ENCODE measurements at regions not wholly inside any gene's neighbourhood (a gene's known extent, or its start where the extent isn't known, plus 50 kb on each side); places are given as distances from the start of the nearest gene placed in this dataset.

- no peaks in the 10 kb centered on the region for H3K9me3 ChIP-seq
- no peak overlapping the region for H3K27ac ChIP-seq
- DNase-seq = no peak
- intact Hi-C loops (cut with DNase I; ENCODE audit: low total_unique reads) = no loop called here
- no peak for TF ChIP-seq CTCF (IDR thresholded peaks at IDR 0.05)
- TF ChIP-seq POLR2A (IDR thresholded peaks at IDR 0.05) = no peak
- no peaks in the 10 kb centered on the region for H3K36me3 ChIP-seq (ENCODE audit: low read depth, missing control alignments)
- H3K27me3 ChIP-seq = no peaks in the 10 kb centered on the region
- H3K4me3 ChIP-seq = no peak overlapping the region
- no peaks in the 10 kb centered on the region for H3K4me1 ChIP-seq
Observed at GRCh38 chr3:26171006-26171405, 381.1 kb downstream of the OXSM start.

GRCh38 chr3:26191556-26191955 is 401.7 kb downstream of the OXSM start:
- no peak overlapping the region for H3K27ac ChIP-seq
- H3K27me3 ChIP-seq = no peaks in the 10 kb centered on the region
- intact Hi-C loops (cut with DNase I; ENCODE audit: low total_unique reads) = no loop called here
- no peaks in the 10 kb centered on the region for H3K36me3 ChIP-seq (ENCODE audit: low read depth, missing control alignments)
- no peak for TF ChIP-seq POLR2A (IDR thresholded peaks at IDR 0.05)
- TF ChIP-seq CTCF (IDR thresholded peaks at IDR 0.05) = no peak
- H3K9me3 ChIP-seq = no peaks in the 10 kb centered on the region
- WGBS, 2 donors = 87 to 90% methylated on average over 1 of the region's 1 CpG
- H3K4me3 ChIP-seq = no peak overlapping the region
- H3K4me1 ChIP-seq = no peaks in the 10 kb centered on the region
- no peak for DNase-seq

GRCh38 chr3:26193558-26193957 is 403.7 kb downstream of the OXSM start:
- no peak for DNase-seq
- TF ChIP-seq CTCF (IDR thresholded peaks at IDR 0.05) (no peak), POLR2A (IDR thresholded peaks at IDR 0.05) (no peak)
- no peaks in the 10 kb centered on the region for H3K4me1 ChIP-seq
- intact Hi-C loops (cut with DNase I; ENCODE audit: low total_unique reads) = no loop called here
- 49 to 62% methylated on average over 3 of the region's 3 CpGs for WGBS, 2 donors
- H3K27ac ChIP-seq = no peak overlapping the region
- H3K4me3 ChIP-seq = no peak overlapping the region
- no peaks in the 10 kb centered on the region for H3K36me3 ChIP-seq (ENCODE audit: low read depth, missing control alignments)
- no peaks in the 10 kb centered on the region for H3K9me3 ChIP-seq
- H3K27me3 ChIP-seq = no peaks in the 10 kb centered on the region

- Histone ChIP-seq H3K4me3 (no peak overlapping the region), H3K9me3 (no peaks in the 10 kb centered on the region), H3K27me3 (no peaks in the 10 kb centered on the region), H3K36me3 (ENCODE audit: low read depth, missing control alignments) (no peaks in the 10 kb centered on the region), H3K4me1 (no peaks in the 10 kb centered on the region), H3K27ac (no peak overlapping the region)
- intact Hi-C loops (cut with DNase I; ENCODE audit: low total_unique reads) = no loop called here
- no peak for DNase-seq
- TF ChIP-seq CTCF (IDR thresholded peaks at IDR 0.05) = no peak
- TF ChIP-seq POLR2A (IDR thresholded peaks at IDR 0.05) = no peak
Observed at GRCh38 chr3:26196781-26197180, 406.9 kb downstream of the OXSM start.

- H3K27ac ChIP-seq = no peak overlapping the region
- intact Hi-C loops (cut with DNase I; ENCODE audit: low total_unique reads) = no loop called here
- H3K9me3 ChIP-seq = no peaks in the 10 kb centered on the region
- TF ChIP-seq CTCF (IDR thresholded peaks at IDR 0.05) = no peak
- no peak for TF ChIP-seq POLR2A (IDR thresholded peaks at IDR 0.05)
- H3K27me3 ChIP-seq = no peaks in the 10 kb centered on the region
- DNase-seq = no peak
- 76 to 79% methylated on average over 2 of the region's 2 CpGs for WGBS, 2 donors
- H3K4me3 ChIP-seq = no peak overlapping the region
- no peaks in the 10 kb centered on the region for H3K4me1 ChIP-seq
- H3K36me3 ChIP-seq (ENCODE audit: low read depth, missing control alignments) = no peaks in the 10 kb centered on the region
Observed at GRCh38 chr3:26198609-26199008, 408.7 kb downstream of the OXSM start.

Measured in testis (tissue), 2 donors.